OCI-LY1 (cell line): ENCODE measurements at regions not wholly inside any gene's neighbourhood (a gene's known extent, or its start where the extent isn't known, plus 50 kb on each side); places are given as distances from the start of the nearest gene placed in this dataset.

Experiments used
- CTCF ChIP-seq: fragments of 200-600 bp; sonication (generic), shearing (Covaris generic); IDR thresholded peaks from 2 replicates; pipeline ENCODE4 v1.5.1; 2017; ENCODE audit warnings: mild to moderate bottlenecking, antibody characterized with exemption, low read length, moderate library complexity, mixed read lengths
- EZH2 ChIP-seq: fragments of 200-600 bp; sonication (generic), shearing (Covaris generic); IDR thresholded peaks from 2 replicates; pipeline ENCODE4 v1.8.0; 2017; ENCODE audit warnings: borderline replicate concordance, mixed run types, mild to moderate bottlenecking, antibody characterized with exemption, low read length, moderate library complexity, mixed read lengths

GRCh38 chr12:92546635-92547348, 156.0 kb upstream of the PLEKHG7 start:
- TF ChIP-seq CTCF (no peak), EZH2 (no peak)
